WTC11 (cell line): ENCODE measurements at regions not wholly inside any gene's neighbourhood (a gene's known extent, or its start where the extent isn't known, plus 50 kb on each side); places are given as distances from the start of the nearest gene placed in this dataset.

Experiments used
- ATAC-seq: fragments of 200-7000 bp; cut with Tn5 transposase; 2 replicates; pipeline ENCODE4 v1.10.0; 2021; ENCODE audit warnings: mild to moderate bottlenecking, moderate library complexity
- CTCF ChIA-PET: fragments of 300-600 bp; sonication (Branson Sonifier 250); formaldehyde crosslinking; loops from one replicate; lab custom pipeline; 2021; ENCODE audit warnings: antibody characterized with exemption; lab: Charles Lee
- POLR2A ChIA-PET: fragments of 350-600 bp; sonication (Branson Sonifier 250); formaldehyde crosslinking; loops from one replicate; lab custom pipeline; 2021; ENCODE audit warnings: antibody characterized with exemption; lab: Charles Lee
- DNase-seq: peaks from one replicate; pipeline ENCODE4 v3.0.0; 2021; ENCODE audit warnings: low spot score
- H3K27ac Mint-ChIP-seq: 2 replicates; pipeline ENCODE4 v1.8.0; 2021; ENCODE audit warnings: mixed read lengths
- H3K27me3 Mint-ChIP-seq: 2 replicates; pipeline ENCODE4 v1.8.0; 2021; ENCODE audit warnings: low read depth, mild to moderate bottlenecking, moderate library complexity, mixed read lengths
- H3K36me3 Mint-ChIP-seq: 2 replicates; pipeline ENCODE4 v1.8.0; 2021; ENCODE audit warnings: mixed read lengths
- H3K4me1 Mint-ChIP-seq: 2 replicates; pipeline ENCODE4 v1.8.0; 2022; ENCODE audit warnings: mixed read lengths
- H3K4me3 Mint-ChIP-seq: 2 replicates; pipeline ENCODE4 v1.8.0; 2021; ENCODE audit warnings: mild to moderate bottlenecking, moderate library complexity, mixed read lengths
- H3K9me3 Mint-ChIP-seq: 2 replicates; pipeline ENCODE4 v1.8.0; 2021; ENCODE audit warnings: mixed read lengths
- ATF1 ChIP-seq: sonication (generic); formaldehyde crosslinking; IDR thresholded peaks from 2 replicates; pipeline ENCODE4 v1.8.1; 2023; ENCODE audit warnings: mild to moderate bottlenecking, moderate library complexity, missing genetic modification reagents
- ELF4 ChIP-seq: sonication (generic); formaldehyde crosslinking; IDR thresholded peaks from 2 replicates; pipeline ENCODE4 v1.8.1; 2022; ENCODE audit warnings: low read depth, mild to moderate bottlenecking, moderate library complexity, missing genetic modification reagents
- EMX1 ChIP-seq: fragments of 250-450 bp; sonication (Bioruptor Pico); IDR thresholded peaks from 2 replicates; pipeline ENCODE4 v1.8.0; 2021; ENCODE audit warnings: mild to moderate bottlenecking
- ETV6 ChIP-seq: sonication (generic); formaldehyde crosslinking; IDR thresholded peaks from 2 replicates; pipeline ENCODE4 v1.8.1; 2022; ENCODE audit warnings: mild to moderate bottlenecking, missing genetic modification reagents
- GRHL2 ChIP-seq: fragments of 250-450 bp; sonication (Bioruptor Pico); IDR thresholded peaks from 2 replicates; pipeline ENCODE4 v1.8.0; 2022; ENCODE audit warnings: mild to moderate bottlenecking, moderate library complexity; ENCODE audit not compliant: insufficient replicate concordance, severe bottlenecking
- HMGA2 ChIP-seq: fragments of 250-450 bp; sonication (Bioruptor Pico); IDR thresholded peaks from 2 replicates; pipeline ENCODE4 v1.4.0; 2021; ENCODE audit warnings: mild to moderate bottlenecking, moderate library complexity
- IRF2 ChIP-seq: sonication (generic); formaldehyde crosslinking; IDR thresholded peaks from 2 replicates; pipeline ENCODE4 v1.8.0; 2022; ENCODE audit warnings: low read depth, missing genetic modification reagents, borderline replicate concordance
- MXD4 ChIP-seq: fragments of 250-450 bp; sonication (Bioruptor Pico); IDR thresholded peaks from 2 replicates; pipeline ENCODE4 v1.8.0; 2021; ENCODE audit warnings: mild to moderate bottlenecking, moderate library complexity, borderline replicate concordance
- NFATC4 ChIP-seq: fragments of 250-450 bp; sonication (Bioruptor Pico); IDR thresholded peaks from 2 replicates; pipeline ENCODE4 v1.9.0; 2021; ENCODE audit warnings: mild to moderate bottlenecking
- NR2C2 ChIP-seq: sonication (generic); formaldehyde crosslinking; IDR thresholded peaks from 2 replicates; pipeline ENCODE4 v1.8.0; 2022; ENCODE audit warnings: mild to moderate bottlenecking, missing genetic modification reagents
- SOX15 ChIP-seq: fragments of 250-450 bp; sonication (Bioruptor Pico); IDR thresholded peaks from 2 replicates; pipeline ENCODE4 v1.9.0; 2021; ENCODE audit warnings: mild to moderate bottlenecking
- ZNF138 ChIP-seq: sonication (generic); formaldehyde crosslinking; conservative IDR thresholded peaks from 2 replicates; pipeline ENCODE4 v1.8.1; 2022; ENCODE audit warnings: mild to moderate bottlenecking, moderate library complexity, missing genetic modification reagents
- TF ChIP-seq, protein P1 (sequence below): sonication (generic); formaldehyde crosslinking; IDR thresholded peaks from 2 replicates; pipeline ENCODE4 v1.8.0; 2022; ENCODE audit warnings: mild to moderate bottlenecking, missing genetic modification reagents
- TF ChIP-seq, protein P2 (sequence below): fragments of 200-600 bp; IDR thresholded peaks from 2 replicates; pipeline ENCODE4 v1.8.0; 2022; ENCODE audit warnings: antibody characterized with exemption
- TF ChIP-seq, protein P3 (sequence below): sonication (generic); formaldehyde crosslinking; IDR thresholded peaks from 2 replicates; pipeline ENCODE4 v1.8.1; 2023; ENCODE audit warnings: mild to moderate bottlenecking, missing genetic modification reagents
- TF ChIP-seq, protein P4 (sequence below): sonication (generic); formaldehyde crosslinking; IDR thresholded peaks from 2 replicates; pipeline ENCODE4 v1.8.0; 2022; ENCODE audit warnings: missing genetic modification reagents
- TF ChIP-seq, protein P5 (sequence below): sonication (generic); formaldehyde crosslinking; IDR thresholded peaks from 2 replicates; pipeline ENCODE4 v1.8.0; 2022; ENCODE audit warnings: mild to moderate bottlenecking, missing genetic modification reagents
- TF ChIP-seq, protein P6 (sequence below): fragments of 250-450 bp; sonication (Bioruptor Pico); conservative IDR thresholded peaks from 2 replicates; pipeline ENCODE4 v1.9.0; 2021; ENCODE audit warnings: mild to moderate bottlenecking
- TF ChIP-seq, protein P7 (sequence below): fragments of 250-450 bp; sonication (Bioruptor Pico); IDR thresholded peaks from 2 replicates; pipeline ENCODE4 v1.9.0; 2021; ENCODE audit warnings: moderate library complexity, mild to moderate bottlenecking, inconsistent platforms, borderline replicate concordance
- TF ChIP-seq, protein P8 (sequence below): sonication (generic); formaldehyde crosslinking; IDR thresholded peaks from 2 replicates; pipeline ENCODE4 v1.8.1; 2023; ENCODE audit warnings: mild to moderate bottlenecking, moderate library complexity, missing genetic modification reagents

DNA sequence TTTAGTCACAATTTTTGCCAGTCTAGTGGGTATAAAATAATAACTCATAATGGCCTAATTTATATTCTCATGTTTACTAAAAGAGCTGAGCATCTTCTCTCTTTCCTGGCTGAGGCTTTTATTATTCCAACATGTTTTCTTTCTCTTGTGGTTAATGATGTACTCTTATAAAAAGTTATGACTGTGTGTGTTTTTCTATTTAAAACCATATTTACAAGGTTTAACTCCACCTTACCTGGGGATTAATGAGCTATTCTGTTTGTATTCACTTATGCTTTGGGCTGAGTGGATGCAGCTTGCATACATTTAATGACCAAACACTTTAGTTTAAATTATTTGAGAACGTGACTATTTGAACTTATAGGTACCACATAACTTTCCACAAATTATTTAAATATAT is 1365.7 kb upstream of the SLC10A2 start (continued):
- TF ChIP-seq, protein P1, sequence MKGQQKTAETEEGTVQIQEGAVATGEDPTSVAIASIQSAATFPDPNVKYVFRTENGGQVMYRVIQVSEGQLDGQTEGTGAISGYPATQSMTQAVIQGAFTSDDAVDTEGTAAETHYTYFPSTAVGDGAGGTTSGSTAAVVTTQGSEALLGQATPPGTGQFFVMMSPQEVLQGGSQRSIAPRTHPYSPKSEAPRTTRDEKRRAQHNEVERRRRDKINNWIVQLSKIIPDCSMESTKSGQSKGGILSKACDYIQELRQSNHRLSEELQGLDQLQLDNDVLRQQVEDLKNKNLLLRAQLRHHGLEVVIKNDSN (CRISPR knock-in tag), result no peak

DNA sequence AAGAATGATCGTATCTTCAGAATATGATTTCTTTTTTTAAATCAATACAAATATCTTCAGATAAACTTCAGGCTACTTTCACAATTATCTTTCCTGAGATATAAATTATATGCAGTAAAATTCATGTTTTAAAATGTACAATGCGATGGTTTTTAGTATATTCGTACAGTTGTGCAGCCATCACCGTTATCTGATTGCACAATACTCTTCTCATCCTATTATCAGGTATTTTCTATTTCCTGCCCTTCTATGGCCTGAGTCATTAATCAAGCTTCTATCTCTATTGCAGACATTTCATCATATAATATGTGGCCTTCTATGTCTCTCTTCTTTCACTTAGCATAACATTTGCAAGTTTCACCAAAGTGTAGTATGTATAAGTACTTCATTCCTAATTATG is 1360.2 kb upstream of the SLC10A2 start:
- no peak for ATAC-seq
- TF ChIP-seq, protein P2, sequence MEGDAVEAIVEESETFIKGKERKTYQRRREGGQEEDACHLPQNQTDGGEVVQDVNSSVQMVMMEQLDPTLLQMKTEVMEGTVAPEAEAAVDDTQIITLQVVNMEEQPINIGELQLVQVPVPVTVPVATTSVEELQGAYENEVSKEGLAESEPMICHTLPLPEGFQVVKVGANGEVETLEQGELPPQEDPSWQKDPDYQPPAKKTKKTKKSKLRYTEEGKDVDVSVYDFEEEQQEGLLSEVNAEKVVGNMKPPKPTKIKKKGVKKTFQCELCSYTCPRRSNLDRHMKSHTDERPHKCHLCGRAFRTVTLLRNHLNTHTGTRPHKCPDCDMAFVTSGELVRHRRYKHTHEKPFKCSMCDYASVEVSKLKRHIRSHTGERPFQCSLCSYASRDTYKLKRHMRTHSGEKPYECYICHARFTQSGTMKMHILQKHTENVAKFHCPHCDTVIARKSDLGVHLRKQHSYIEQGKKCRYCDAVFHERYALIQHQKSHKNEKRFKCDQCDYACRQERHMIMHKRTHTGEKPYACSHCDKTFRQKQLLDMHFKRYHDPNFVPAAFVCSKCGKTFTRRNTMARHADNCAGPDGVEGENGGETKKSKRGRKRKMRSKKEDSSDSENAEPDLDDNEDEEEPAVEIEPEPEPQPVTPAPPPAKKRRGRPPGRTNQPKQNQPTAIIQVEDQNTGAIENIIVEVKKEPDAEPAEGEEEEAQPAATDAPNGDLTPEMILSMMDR, result no peak
- TF ChIP-seq SOX15 (CRISPR knock-in tag) (no peak), GRHL2 (no peak), ELF4 (CRISPR knock-in tag) (no peak), EMX1 (no peak), MXD4 (CRISPR knock-in tag) (no peak), ATF1 (no peak)
- TF ChIP-seq, protein P3, sequence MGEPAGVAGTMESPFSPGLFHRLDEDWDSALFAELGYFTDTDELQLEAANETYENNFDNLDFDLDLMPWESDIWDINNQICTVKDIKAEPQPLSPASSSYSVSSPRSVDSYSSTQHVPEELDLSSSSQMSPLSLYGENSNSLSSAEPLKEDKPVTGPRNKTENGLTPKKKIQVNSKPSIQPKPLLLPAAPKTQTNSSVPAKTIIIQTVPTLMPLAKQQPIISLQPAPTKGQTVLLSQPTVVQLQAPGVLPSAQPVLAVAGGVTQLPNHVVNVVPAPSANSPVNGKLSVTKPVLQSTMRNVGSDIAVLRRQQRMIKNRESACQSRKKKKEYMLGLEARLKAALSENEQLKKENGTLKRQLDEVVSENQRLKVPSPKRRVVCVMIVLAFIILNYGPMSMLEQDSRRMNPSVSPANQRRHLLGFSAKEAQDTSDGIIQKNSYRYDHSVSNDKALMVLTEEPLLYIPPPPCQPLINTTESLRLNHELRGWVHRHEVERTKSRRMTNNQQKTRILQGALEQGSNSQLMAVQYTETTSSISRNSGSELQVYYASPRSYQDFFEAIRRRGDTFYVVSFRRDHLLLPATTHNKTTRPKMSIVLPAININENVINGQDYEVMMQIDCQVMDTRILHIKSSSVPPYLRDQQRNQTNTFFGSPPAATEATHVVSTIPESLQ, result no peak
- TF ChIP-seq, protein P4, sequence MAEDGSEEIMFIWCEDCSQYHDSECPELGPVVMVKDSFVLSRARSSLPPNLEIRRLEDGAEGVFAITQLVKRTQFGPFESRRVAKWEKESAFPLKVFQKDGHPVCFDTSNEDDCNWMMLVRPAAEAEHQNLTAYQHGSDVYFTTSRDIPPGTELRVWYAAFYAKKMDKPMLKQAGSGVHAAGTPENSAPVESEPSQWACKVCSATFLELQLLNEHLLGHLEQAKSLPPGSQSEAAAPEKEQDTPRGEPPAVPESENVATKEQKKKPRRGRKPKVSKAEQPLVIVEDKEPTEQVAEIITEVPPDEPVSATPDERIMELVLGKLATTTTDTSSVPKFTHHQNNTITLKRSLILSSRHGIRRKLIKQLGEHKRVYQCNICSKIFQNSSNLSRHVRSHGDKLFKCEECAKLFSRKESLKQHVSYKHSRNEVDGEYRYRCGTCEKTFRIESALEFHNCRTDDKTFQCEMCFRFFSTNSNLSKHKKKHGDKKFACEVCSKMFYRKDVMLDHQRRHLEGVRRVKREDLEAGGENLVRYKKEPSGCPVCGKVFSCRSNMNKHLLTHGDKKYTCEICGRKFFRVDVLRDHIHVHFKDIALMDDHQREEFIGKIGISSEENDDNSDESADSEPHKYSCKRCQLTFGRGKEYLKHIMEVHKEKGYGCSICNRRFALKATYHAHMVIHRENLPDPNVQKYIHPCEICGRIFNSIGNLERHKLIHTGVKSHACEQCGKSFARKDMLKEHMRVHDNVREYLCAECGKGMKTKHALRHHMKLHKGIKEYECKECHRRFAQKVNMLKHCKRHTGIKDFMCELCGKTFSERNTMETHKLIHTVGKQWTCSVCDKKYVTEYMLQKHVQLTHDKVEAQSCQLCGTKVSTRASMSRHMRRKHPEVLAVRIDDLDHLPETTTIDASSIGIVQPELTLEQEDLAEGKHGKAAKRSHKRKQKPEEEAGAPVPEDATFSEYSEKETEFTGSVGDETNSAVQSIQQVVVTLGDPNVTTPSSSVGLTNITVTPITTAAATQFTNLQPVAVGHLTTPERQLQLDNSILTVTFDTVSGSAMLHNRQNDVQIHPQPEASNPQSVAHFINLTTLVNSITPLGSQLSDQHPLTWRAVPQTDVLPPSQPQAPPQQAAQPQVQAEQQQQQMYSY, result no peak
- TF ChIP-seq, protein P5, sequence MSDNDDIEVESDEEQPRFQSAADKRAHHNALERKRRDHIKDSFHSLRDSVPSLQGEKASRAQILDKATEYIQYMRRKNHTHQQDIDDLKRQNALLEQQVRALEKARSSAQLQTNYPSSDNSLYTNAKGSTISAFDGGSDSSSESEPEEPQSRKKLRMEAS, result no peak
- Mint-ChIP-seq H3K4me1 (no peaks in the 10 kb centered on the region), H3K9me3 (no peaks in the 10 kb centered on the region), H3K36me3 (no peaks in the 10 kb centered on the region), H3K4me3 (no peak overlapping the region), H3K27me3 (no peaks in the 10 kb centered on the region), H3K27ac (no peak overlapping the region)
- ChIA-PET POLR2A (no interaction called here), CTCF (no interaction called here)
- DNase-seq, result no peak

DNA sequence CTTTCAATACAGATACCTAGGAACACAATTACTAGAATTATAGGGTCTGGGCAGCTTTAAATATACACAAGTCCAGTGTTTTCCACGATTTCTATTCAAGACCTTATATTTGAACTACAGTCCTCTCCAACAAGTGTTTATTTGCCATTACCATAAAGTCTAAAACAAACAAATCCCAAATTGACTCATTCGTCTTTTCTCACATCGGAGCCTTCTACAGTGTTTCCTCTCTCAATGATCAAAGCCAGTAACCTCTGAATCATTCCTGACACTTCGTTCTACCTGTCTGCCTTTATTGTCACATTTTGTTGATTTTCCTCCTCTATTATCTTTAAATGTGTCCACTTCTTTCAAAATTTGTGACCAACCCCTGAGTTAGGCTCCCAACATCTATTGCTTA is 1356.5 kb upstream of the SLC10A2 start:
- Mint-ChIP-seq H3K27me3 (no peaks in the 10 kb centered on the region), H3K4me3 (no peak overlapping the region), H3K36me3 (no peaks in the 10 kb centered on the region), H3K9me3 (no peaks in the 10 kb centered on the region), H3K4me1 (no peaks in the 10 kb centered on the region), H3K27ac (no peak overlapping the region)
- CTCF ChIA-PET, result no interaction called here
- ATAC-seq (no peak), DNase-seq (no peak)
- POLR2A ChIA-PET, result no interaction called here
- TF ChIP-seq HMGA2 (CRISPR knock-in tag) (no peak), NFATC4 (no peak), IRF2 (CRISPR knock-in tag) (no peak), NR2C2 (no peak), ETV6 (CRISPR knock-in tag) (no peak), EMX1 (no peak), SOX15 (CRISPR knock-in tag) (no peak), ZNF138 (CRISPR knock-in tag) (no peak)
- TF ChIP-seq, protein P6, sequence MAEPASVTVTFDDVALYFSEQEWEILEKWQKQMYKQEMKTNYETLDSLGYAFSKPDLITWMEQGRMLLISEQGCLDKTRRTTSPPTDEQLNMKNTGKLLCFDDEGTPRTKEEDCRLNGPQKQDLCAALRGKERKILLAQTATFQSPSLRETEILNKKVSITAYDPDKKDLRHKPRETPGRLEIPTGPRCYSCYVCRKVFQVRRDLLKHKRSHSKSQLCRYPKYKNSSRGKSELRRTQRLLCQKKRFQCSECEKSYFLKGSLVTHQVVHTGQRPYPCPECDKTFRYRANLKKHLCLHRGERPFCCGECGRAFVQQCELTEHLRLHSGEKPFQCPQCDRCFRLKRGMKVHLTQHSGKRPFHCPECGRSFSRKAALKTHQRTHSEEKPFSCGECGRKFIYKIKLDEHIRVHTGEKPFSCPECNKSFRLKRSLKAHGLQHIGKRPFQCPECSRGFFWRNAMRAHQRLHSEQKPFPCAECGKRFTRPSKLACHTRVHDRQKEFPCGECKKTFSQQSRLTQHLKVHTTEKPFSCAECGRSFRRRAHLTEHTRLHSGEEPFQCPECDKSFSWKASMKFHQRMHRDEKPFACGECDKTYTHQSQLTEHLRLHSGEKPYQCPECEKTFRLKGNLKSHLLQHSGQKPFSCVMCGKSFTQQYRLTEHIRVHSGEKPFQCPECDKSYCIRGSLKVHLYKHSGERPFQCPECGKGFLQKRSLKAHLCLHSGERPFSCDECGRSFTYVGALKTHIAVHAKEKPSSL (CRISPR knock-in tag), result no peak
- TF ChIP-seq, protein P7, sequence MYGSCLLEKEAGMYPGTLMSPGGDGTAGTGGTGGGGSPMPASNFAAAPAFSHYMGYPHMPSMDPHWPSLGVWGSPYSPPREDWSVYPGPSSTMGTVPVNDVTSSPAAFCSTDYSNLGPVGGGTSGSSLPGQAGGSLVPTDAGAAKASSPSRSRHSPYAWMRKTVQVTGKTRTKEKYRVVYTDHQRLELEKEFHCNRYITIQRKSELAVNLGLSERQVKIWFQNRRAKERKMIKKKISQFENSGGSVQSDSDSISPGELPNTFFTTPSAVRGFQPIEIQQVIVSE (CRISPR knock-in tag), result no peak
- TF ChIP-seq, protein P8, sequence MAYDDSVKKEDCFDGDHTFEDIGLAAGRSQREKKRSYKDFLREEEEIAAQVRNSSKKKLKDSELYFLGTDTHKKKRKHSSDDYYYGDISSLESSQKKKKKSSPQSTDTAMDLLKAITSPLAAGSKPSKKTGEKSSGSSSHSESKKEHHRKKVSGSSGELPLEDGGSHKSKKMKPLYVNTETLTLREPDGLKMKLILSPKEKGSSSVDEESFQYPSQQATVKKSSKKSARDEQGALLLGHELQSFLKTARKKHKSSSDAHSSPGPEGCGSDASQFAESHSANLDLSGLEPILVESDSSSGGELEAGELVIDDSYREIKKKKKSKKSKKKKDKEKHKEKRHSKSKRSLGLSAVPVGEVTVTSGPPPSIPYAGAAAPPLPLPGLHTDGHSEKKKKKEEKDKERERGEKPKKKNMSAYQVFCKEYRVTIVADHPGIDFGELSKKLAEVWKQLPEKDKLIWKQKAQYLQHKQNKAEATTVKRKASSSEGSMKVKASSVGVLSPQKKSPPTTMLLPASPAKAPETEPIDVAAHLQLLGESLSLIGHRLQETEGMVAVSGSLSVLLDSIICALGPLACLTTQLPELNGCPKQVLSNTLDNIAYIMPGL, result no peak
